ENCODE measurements at regions not wholly inside any gene's neighbourhood (a gene's known extent, or its start where the extent isn't known, plus 50 kb on each side); places are given as distances from the start of the nearest gene placed in this dataset.

GRCh38 chr10:121405549-121405948 lies 192.7 kb downstream of the FGFR2 start:
- peak in 1 of 2 donors; percentile 18 for DNase-seq
- Histone ChIP-seq H3K36me3 (no peaks in the 10 kb centered on the region), H3K27me3 (no peaks in the 10 kb centered on the region), H3K4me1 (peaks cover 0 to 11% (median 8%) of the 10 kb centered on the region in 4 donors), H3K9me3 (no peaks in the 10 kb centered on the region), H3K27ac (peak overlapping the region; percentile 13 to 77 (median 62)), H3K4me3 (no peak overlapping the region)
- WGBS, 5 donors: 81 to 96% (median 93%) methylated on average over 2 of the region's 2 CpGs
- intact Hi-C loops (cut with DNase I; ENCODE audit: low total_unique reads): no loop called here
- TF ChIP-seq CTCF (IDR thresholded peaks at IDR 0.05) (no peak), EP300 (IDR thresholded peaks at IDR 0.05) (no peak), POLR2AphosphoS5 (IDR thresholded peaks at IDR 0.05) (no peak), POLR2A (IDR thresholded peaks at IDR 0.05) (no peak)

GRCh38 chr10:121405953-121406352 lies 192.3 kb downstream of the FGFR2 start:
- H3K4me3 ChIP-seq: no peak overlapping the region
- DNase-seq: no peak
- peaks cover 0 to 11% (median 8%) of the 10 kb centered on the region in 4 donors for H3K4me1 ChIP-seq
- TF ChIP-seq EP300 (IDR thresholded peaks at IDR 0.05) (no peak), CTCF (IDR thresholded peaks at IDR 0.05) (no peak), POLR2A (IDR thresholded peaks at IDR 0.05) (no peak), POLR2AphosphoS5 (IDR thresholded peaks at IDR 0.05) (no peak)
- 83 to 92% (median 89%) methylated on average over 5 of the region's 5 CpGs for WGBS, 5 donors
- H3K36me3 ChIP-seq: no peaks in the 10 kb centered on the region
- H3K9me3 ChIP-seq: no peaks in the 10 kb centered on the region
- intact Hi-C loops (cut with DNase I; ENCODE audit: low total_unique reads): no loop called here
- H3K27me3 ChIP-seq: no peaks in the 10 kb centered on the region
- H3K27ac ChIP-seq: peak overlapping the region in 4 of 5 donors; percentile 13 to 77 (median 44)

GRCh38 chr10:121406823-121407545 lies 191.3 kb downstream of the FGFR2 start:
- H3K27ac ChIP-seq: peak overlapping the region in 2 of 5 donors; percentile 62 to 77
- H3K4me3 ChIP-seq: no peak overlapping the region
- intact Hi-C loops (cut with DNase I; ENCODE audit: low total_unique reads): no loop called here
- 41 to 55% (median 49%) methylated on average over 10 to 11 of the region's 11 CpGs for WGBS, 5 donors
- no peaks in the 10 kb centered on the region for H3K27me3 ChIP-seq
- H3K36me3 ChIP-seq: no peaks in the 10 kb centered on the region
- DNase-seq: peak in 1 of 2 donors; percentile 50
- H3K4me1 ChIP-seq: peaks cover 0 to 11% (median 8%) of the 10 kb centered on the region in 4 donors
- no peaks in the 10 kb centered on the region for H3K9me3 ChIP-seq
- no peak for TF ChIP-seq POLR2A (IDR thresholded peaks at IDR 0.05)
- TF ChIP-seq POLR2AphosphoS5 (IDR thresholded peaks at IDR 0.05): no peak
- no peak for TF ChIP-seq CTCF (IDR thresholded peaks at IDR 0.05)
- no peak for TF ChIP-seq EP300 (IDR thresholded peaks at IDR 0.05)

- H3K36me3 ChIP-seq: no peaks in the 10 kb centered on the region
- H3K4me3 ChIP-seq: no peak overlapping the region
- TF ChIP-seq POLR2A (IDR thresholded peaks at IDR 0.05): no peak
- TF ChIP-seq POLR2AphosphoS5 (IDR thresholded peaks at IDR 0.05): no peak
- no peak for TF ChIP-seq EP300 (IDR thresholded peaks at IDR 0.05)
- no peak for TF ChIP-seq CTCF (IDR thresholded peaks at IDR 0.05)
- H3K9me3 ChIP-seq: no peaks in the 10 kb centered on the region
- WGBS, 5 donors: 65 to 80% (median 70%) methylated on average over 4 of the region's 4 CpGs
- no peak overlapping the region for H3K27ac ChIP-seq
- no peaks in the 10 kb centered on the region for H3K27me3 ChIP-seq
- intact Hi-C loops (cut with DNase I; ENCODE audit: low total_unique reads): no loop called here
- H3K4me1 ChIP-seq: peaks cover 0 to 11% (median 8%) of the 10 kb centered on the region in 4 donors
- no peak for DNase-seq
These were observed 188.7 kb downstream of the FGFR2 start for GRCh38 chr10:121409466-121410104.

Measured in stomach (tissue), 8 donors.